ENCODE measurements at regions not wholly inside any gene's neighbourhood (a gene's known extent, or its start where the extent isn't known, plus 50 kb on each side); places are given as distances from the start of the nearest gene placed in this dataset.

GRCh38 chr1:81519987-81520386 lies 280.7 kb upstream of the ADGRL2 start:
- H3K9me3 ChIP-seq: no peaks in the 10 kb centered on the region
- H3K27me3 ChIP-seq: no peaks in the 10 kb centered on the region
- no peaks in the 10 kb centered on the region for H3K4me1 ChIP-seq
- intact Hi-C loops (cut with DNase I): no loop called here
- H3K27ac ChIP-seq: no peak overlapping the region
- no peak overlapping the region for H3K4me3 ChIP-seq
- H3K36me3 ChIP-seq: no peaks in the 10 kb centered on the region
- TF ChIP-seq CTCF (IDR thresholded peaks at IDR 0.05) (no peak), POLR2A (IDR thresholded peaks at IDR 0.05) (no peak), EP300 (IDR thresholded peaks at IDR 0.05) (no peak), POLR2AphosphoS5 (IDR thresholded peaks at IDR 0.05) (no peak)
- DNase-seq: no peak
- 70 to 81% methylated on average over 1 of the region's 1 CpG for WGBS, 2 donors

- DNase-seq: no peak
- intact Hi-C loops (cut with DNase I): no loop called here
- Histone ChIP-seq H3K36me3 (no peaks in the 10 kb centered on the region), H3K4me1 (no peaks in the 10 kb centered on the region), H3K4me3 (no peak overlapping the region), H3K27ac (no peak overlapping the region), H3K9me3 (no peaks in the 10 kb centered on the region), H3K27me3 (no peaks in the 10 kb centered on the region)
- 21 to 28% methylated on average over 8 of the region's 8 CpGs for WGBS, 2 donors
- TF ChIP-seq EP300 (IDR thresholded peaks at IDR 0.05) (no peak), POLR2AphosphoS5 (IDR thresholded peaks at IDR 0.05) (no peak), CTCF (IDR thresholded peaks at IDR 0.05) (no peak), POLR2A (IDR thresholded peaks at IDR 0.05) (no peak)
These were observed 282.7 kb upstream of the ADGRL2 start for GRCh38 chr1:81517987-81518386.

- Histone ChIP-seq H3K9me3 (no peaks in the 10 kb centered on the region), H3K27me3 (no peaks in the 10 kb centered on the region), H3K27ac (no peak overlapping the region), H3K4me1 (peaks cover 0 to 9% (median 3%) of the 10 kb centered on the region in 4 donors), H3K4me3 (no peak overlapping the region), H3K36me3 (no peaks in the 10 kb centered on the region)
- TF ChIP-seq POLR2AphosphoS5 (IDR thresholded peaks at IDR 0.05) (no peak), EP300 (IDR thresholded peaks at IDR 0.05) (no peak), POLR2A (IDR thresholded peaks at IDR 0.05) (no peak), CTCF (IDR thresholded peaks at IDR 0.05) (no peak)
- intact Hi-C loops (cut with DNase I): no loop called here
- no peak for DNase-seq
- WGBS, 2 donors: 85 to 89% methylated on average over 2 of the region's 2 CpGs
These were observed 286.9 kb upstream of the ADGRL2 start for GRCh38 chr1:81513796-81514354.

GRCh38 chr1:81512252-81513003 lies 288.3 kb upstream of the ADGRL2 start:
- H3K4me3 ChIP-seq: no peak overlapping the region
- H3K27me3 ChIP-seq: no peaks in the 10 kb centered on the region
- DNase-seq: no peak
- TF ChIP-seq POLR2A (IDR thresholded peaks at IDR 0.05) (no peak), CTCF (IDR thresholded peaks at IDR 0.05) (no peak), POLR2AphosphoS5 (IDR thresholded peaks at IDR 0.05) (no peak), EP300 (IDR thresholded peaks at IDR 0.05) (no peak)
- H3K36me3 ChIP-seq: no peaks in the 10 kb centered on the region
- H3K9me3 ChIP-seq: no peaks in the 10 kb centered on the region
- H3K27ac ChIP-seq: no peak overlapping the region
- H3K4me1 ChIP-seq: peaks cover 0 to 9% (median 3%) of the 10 kb centered on the region in 4 donors
- WGBS, 2 donors: 88% methylated on average over 5 of the region's 5 CpGs
- intact Hi-C loops (cut with DNase I): no loop called here

All from sigmoid colon (tissue), 6 donors.